Activated T-helper 17 cell treated with anti-CD3 and anti-CD28 coated beads, Interleukin-2, amount 50 U/mL, for 72 hours (primary cell): ENCODE measurements at regions not wholly inside any gene's neighbourhood (a gene's known extent, or its start where the extent isn't known, plus 50 kb on each side); places are given as distances from the start of the nearest gene placed in this dataset.
"Not testable (repeated sequence)": the region's sequence is repeated elsewhere in the genome, so short reads cannot be mapped to it uniquely, and the experiment has no call there.

Experiments
- ATAC-seq: fragments of 150-1000 bp; cut with Tn5 transposase; replicated peaks from 2 replicates; pipeline ENCODE4 v1.10.0; 2021; ENCODE audit warnings: mild to moderate bottlenecking, moderate library complexity
- H3K27ac Mint-ChIP-seq: one replicate; pipeline ENCODE4 v1.8.0; 2022; ENCODE audit warnings: mixed read lengths
- H3K27me3 Mint-ChIP-seq: one replicate; pipeline ENCODE4 v1.8.0; 2022; ENCODE audit warnings: mixed read lengths
- H3K36me3 Mint-ChIP-seq: one replicate; pipeline ENCODE4 v1.8.0; 2022; ENCODE audit warnings: low read depth, mild to moderate bottlenecking, mixed read lengths
- H3K4me1 Mint-ChIP-seq: one replicate; pipeline ENCODE4 v1.8.0; 2022; ENCODE audit warnings: mixed read lengths
- H3K4me3 Mint-ChIP-seq: one replicate; pipeline ENCODE4 v1.8.0; 2022; ENCODE audit warnings: mild to moderate bottlenecking, mixed read lengths
- H3K9me3 Mint-ChIP-seq: one replicate; pipeline ENCODE4 v1.8.0; 2022; ENCODE audit warnings: mixed read lengths

GRCh38 chr3:168779970-168780645 lies 684.4 kb upstream of the GOLIM4 start:
- not testable (repeated sequence) for ATAC-seq, H3K4me3 Mint-ChIP-seq, H3K27me3 Mint-ChIP-seq, H3K27ac Mint-ChIP-seq, H3K36me3 Mint-ChIP-seq, H3K4me1 Mint-ChIP-seq
- peaks cover 12% of the 10 kb centered on the region for H3K9me3 Mint-ChIP-seq

DNA sequence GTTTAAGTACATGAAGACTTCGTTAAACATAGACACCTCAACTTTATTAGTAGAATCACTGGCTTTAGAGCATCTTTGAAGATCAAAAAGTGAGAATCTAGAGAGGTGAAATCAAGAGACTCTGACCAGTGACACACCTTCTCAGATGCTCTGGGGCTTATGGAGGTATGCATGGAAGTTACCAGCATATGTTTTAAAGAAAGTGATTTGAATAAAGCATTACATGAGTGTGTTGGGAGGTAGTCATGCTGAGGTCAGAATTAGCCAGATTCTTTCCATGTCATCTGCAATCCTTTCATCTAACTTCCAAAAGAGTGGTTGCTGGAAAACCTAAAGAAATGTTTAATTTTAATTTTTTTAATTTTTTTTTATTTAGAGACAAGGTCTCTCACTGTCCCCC lies 658.0 kb upstream of the GOLIM4 start:
- ATAC-seq = no peak
- peaks cover 14% of the 10 kb centered on the region for H3K9me3 Mint-ChIP-seq
- no peak overlapping the region for H3K4me3 Mint-ChIP-seq
- H3K27me3 Mint-ChIP-seq = no peaks in the 10 kb centered on the region
- H3K36me3 Mint-ChIP-seq = no peaks in the 10 kb centered on the region
- H3K27ac Mint-ChIP-seq = no peak overlapping the region
- H3K4me1 Mint-ChIP-seq = no peaks in the 10 kb centered on the region

- Mint-ChIP-seq H3K9me3 (peaks cover 10% of the 10 kb centered on the region), H3K4me1 (no peaks in the 10 kb centered on the region), H3K36me3 (no peaks in the 10 kb centered on the region), H3K27ac (no peak overlapping the region), H3K4me3 (no peak overlapping the region), H3K27me3 (no peaks in the 10 kb centered on the region)
- no peak for ATAC-seq
These were observed 656.6 kb upstream of the GOLIM4 start for GRCh38 chr3:168752339-168752738.

DNA sequence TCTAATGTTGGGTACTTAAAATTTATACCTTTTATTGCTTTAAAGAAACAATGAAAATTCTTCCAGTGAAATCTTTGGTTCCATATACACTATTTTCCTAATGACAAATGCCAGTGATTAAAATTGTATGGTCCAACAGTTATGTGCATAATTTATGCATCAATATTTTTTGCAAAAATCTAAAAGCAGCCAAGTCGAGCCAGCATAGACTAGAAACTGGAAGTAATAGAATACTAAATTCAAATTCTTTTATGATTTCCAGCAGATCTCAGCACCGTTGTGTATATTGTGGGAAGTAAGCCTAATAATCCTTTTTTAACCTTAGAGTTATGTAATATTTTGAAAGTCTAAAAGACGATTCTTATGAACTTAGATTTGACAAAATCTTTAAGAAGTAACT lies 652.0 kb upstream of the GOLIM4 start:
- no peaks in the 10 kb centered on the region for H3K27me3 Mint-ChIP-seq
- no peaks in the 10 kb centered on the region for H3K4me1 Mint-ChIP-seq
- H3K9me3 Mint-ChIP-seq = peaks cover 13% of the 10 kb centered on the region
- no peak for ATAC-seq
- no peak overlapping the region for H3K27ac Mint-ChIP-seq
- H3K4me3 Mint-ChIP-seq = no peak overlapping the region
- H3K36me3 Mint-ChIP-seq = no peaks in the 10 kb centered on the region

- no peaks in the 10 kb centered on the region for H3K4me1 Mint-ChIP-seq
- H3K36me3 Mint-ChIP-seq = no peaks in the 10 kb centered on the region
- H3K27ac Mint-ChIP-seq = no peak overlapping the region
- peaks cover 8% of the 10 kb centered on the region for H3K9me3 Mint-ChIP-seq
- H3K27me3 Mint-ChIP-seq = no peaks in the 10 kb centered on the region
- no peak for ATAC-seq
- no peak overlapping the region for H3K4me3 Mint-ChIP-seq
These were observed 643.0 kb upstream of the GOLIM4 start for GRCh38 chr3:168738527-168739325.

- no peak for ATAC-seq
- no peak overlapping the region for H3K4me3 Mint-ChIP-seq
These were observed 640.5 kb upstream of the GOLIM4 start for GRCh38 chr3:168736202-168736601.

GRCh38 chr3:168730073-168730472 lies 634.3 kb upstream of the GOLIM4 start:
- peaks cover 7% of the 10 kb centered on the region for H3K9me3 Mint-ChIP-seq
- H3K36me3 Mint-ChIP-seq = no peaks in the 10 kb centered on the region
- H3K27ac Mint-ChIP-seq = no peak overlapping the region
- no peak overlapping the region for H3K4me3 Mint-ChIP-seq
- no peak for ATAC-seq
- no peaks in the 10 kb centered on the region for H3K4me1 Mint-ChIP-seq
- no peaks in the 10 kb centered on the region for H3K27me3 Mint-ChIP-seq

More at GRCh38 chr3:168736202-168736601, 640.5 kb upstream of the GOLIM4 start:
- H3K27me3 Mint-ChIP-seq = no peaks in the 10 kb centered on the region
- H3K9me3 Mint-ChIP-seq = peaks cover 7% of the 10 kb centered on the region
- no peaks in the 10 kb centered on the region for H3K4me1 Mint-ChIP-seq
- no peaks in the 10 kb centered on the region for H3K36me3 Mint-ChIP-seq
- H3K27ac Mint-ChIP-seq = no peak overlapping the region

- H3K4me3 Mint-ChIP-seq = no peak overlapping the region
- H3K27ac Mint-ChIP-seq = no peak overlapping the region
- no peaks in the 10 kb centered on the region for H3K4me1 Mint-ChIP-seq
- no peaks in the 10 kb centered on the region for H3K27me3 Mint-ChIP-seq
- no peak for ATAC-seq
- H3K36me3 Mint-ChIP-seq = no peaks in the 10 kb centered on the region
- H3K9me3 Mint-ChIP-seq = peaks cover 9% of the 10 kb centered on the region
These were observed 626.4 kb upstream of the GOLIM4 start for GRCh38 chr3:168722091-168722490.

- H3K4me3 Mint-ChIP-seq = no peak overlapping the region
- peaks cover 3% of the 10 kb centered on the region for H3K9me3 Mint-ChIP-seq
- no peaks in the 10 kb centered on the region for H3K27me3 Mint-ChIP-seq
- no peak for ATAC-seq
- no peaks in the 10 kb centered on the region for H3K4me1 Mint-ChIP-seq
- H3K27ac Mint-ChIP-seq = no peak overlapping the region
- H3K36me3 Mint-ChIP-seq = no peaks in the 10 kb centered on the region
These were observed 619.0 kb upstream of the GOLIM4 start for GRCh38 chr3:168714609-168715240.

DNA sequence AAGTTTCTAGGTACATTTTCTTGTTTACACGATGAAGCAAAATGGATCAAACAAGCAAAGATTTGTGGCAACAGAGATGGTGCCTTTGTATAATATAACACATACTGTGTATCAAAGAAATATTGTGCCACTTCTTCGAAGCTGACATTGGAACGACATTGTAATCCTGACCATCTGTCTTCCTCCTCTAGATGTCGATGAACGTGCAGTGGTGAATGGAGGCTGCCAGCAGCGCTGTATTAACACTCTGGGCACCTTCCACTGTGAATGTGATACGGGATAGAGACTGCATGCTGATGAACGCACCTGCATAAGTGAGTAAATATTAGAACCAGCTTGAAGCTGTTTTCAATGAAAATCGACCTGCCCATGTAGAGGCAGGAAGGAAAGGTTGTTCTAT lies 613.3 kb upstream of the GOLIM4 start:
- Mint-ChIP-seq H3K27me3 (no peaks in the 10 kb centered on the region), H3K4me3 (no peak overlapping the region), H3K36me3 (no peaks in the 10 kb centered on the region), H3K4me1 (no peaks in the 10 kb centered on the region), H3K27ac (no peak overlapping the region), H3K9me3 (peaks cover 3% of the 10 kb centered on the region)
- no peak for ATAC-seq

- peaks cover 3% of the 10 kb centered on the region for H3K9me3 Mint-ChIP-seq
- H3K4me1 Mint-ChIP-seq = no peaks in the 10 kb centered on the region
- H3K27me3 Mint-ChIP-seq = no peaks in the 10 kb centered on the region
- ATAC-seq = no peak
- no peak overlapping the region for H3K4me3 Mint-ChIP-seq
- no peaks in the 10 kb centered on the region for H3K36me3 Mint-ChIP-seq
- H3K27ac Mint-ChIP-seq = no peak overlapping the region
These were observed 612.2 kb upstream of the GOLIM4 start for GRCh38 chr3:168707900-168708299.

DNA sequence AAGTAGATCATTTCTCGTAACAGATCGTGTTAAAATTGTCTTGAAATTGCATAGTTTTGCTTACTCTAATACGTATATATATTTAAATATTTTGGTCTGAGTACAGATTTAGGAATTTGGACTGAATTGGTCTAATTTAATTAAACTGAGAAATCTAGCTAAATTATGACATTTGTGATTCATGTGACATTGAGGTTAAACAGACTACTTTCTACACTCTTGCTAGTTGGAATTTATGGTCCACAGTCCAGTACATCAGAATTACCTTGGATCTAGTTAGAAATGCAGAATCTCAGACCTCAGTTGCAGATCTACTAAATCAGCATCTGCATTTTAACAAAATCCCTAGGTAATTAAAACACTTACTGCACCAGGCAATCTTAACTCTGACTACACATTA lies 609.7 kb upstream of the GOLIM4 start:
- Mint-ChIP-seq H3K27ac (no peak overlapping the region), H3K27me3 (no peaks in the 10 kb centered on the region), H3K4me3 (no peak overlapping the region), H3K4me1 (no peaks in the 10 kb centered on the region), H3K36me3 (no peaks in the 10 kb centered on the region), H3K9me3 (peaks cover 4% of the 10 kb centered on the region)
- ATAC-seq = no peak

DNA sequence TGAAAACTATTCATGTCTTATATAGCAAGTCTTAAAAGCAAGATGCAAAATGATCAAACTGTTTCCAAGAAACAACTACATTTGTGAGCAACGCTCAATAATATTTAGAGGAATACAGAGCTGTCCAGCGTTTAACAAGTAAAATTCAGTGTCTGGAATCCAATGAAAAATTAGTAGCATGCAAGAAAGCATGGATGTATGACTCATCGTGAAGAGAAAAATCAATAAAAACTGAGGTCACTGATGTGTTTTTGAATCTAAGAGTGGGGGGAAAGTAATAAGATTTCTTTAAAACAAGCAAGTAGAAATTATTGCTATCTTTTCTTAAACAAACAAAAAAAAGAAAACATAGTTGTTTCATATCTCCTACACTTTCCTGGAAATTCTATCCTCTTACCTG lies 600.3 kb upstream of the GOLIM4 start:
- no peaks in the 10 kb centered on the region for H3K36me3 Mint-ChIP-seq
- no peaks in the 10 kb centered on the region for H3K27me3 Mint-ChIP-seq
- peaks cover 4% of the 10 kb centered on the region for H3K9me3 Mint-ChIP-seq
- no peak overlapping the region for H3K27ac Mint-ChIP-seq
- H3K4me1 Mint-ChIP-seq = no peaks in the 10 kb centered on the region
- no peak overlapping the region for H3K4me3 Mint-ChIP-seq
- no peak for ATAC-seq

GRCh38 chr3:168693870-168694269 lies 598.1 kb upstream of the GOLIM4 start:
- Mint-ChIP-seq H3K9me3 (peaks cover 4% of the 10 kb centered on the region), H3K4me3 (no peak overlapping the region), H3K27me3 (no peaks in the 10 kb centered on the region), H3K36me3 (no peaks in the 10 kb centered on the region), H3K27ac (no peak overlapping the region), H3K4me1 (no peaks in the 10 kb centered on the region)
- ATAC-seq = no peak

DNA sequence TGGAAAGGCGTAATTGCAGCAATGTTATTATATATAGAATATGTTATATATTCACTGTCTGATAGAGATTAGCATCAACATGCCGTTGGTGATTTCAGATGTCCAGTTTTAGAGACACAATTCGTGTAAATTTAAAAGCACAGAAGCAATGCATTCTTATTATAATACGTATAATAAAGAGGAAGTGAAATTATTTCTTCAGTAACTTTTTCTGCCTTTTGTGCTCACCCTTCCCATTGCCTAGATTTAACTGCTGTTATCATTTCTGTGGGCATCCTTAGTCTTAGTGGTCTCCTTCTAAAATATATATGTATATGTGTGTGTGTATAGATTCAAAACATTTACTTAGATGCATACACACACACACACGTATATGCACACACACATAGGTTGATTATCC lies 592.5 kb upstream of the GOLIM4 start:
- Mint-ChIP-seq H3K9me3 (no peaks in the 10 kb centered on the region), H3K27me3 (no peaks in the 10 kb centered on the region)

More for the DNA sequence above, 592.5 kb upstream of the GOLIM4 start:
- no peaks in the 10 kb centered on the region for H3K4me1 Mint-ChIP-seq
- H3K36me3 Mint-ChIP-seq = no peaks in the 10 kb centered on the region
- ATAC-seq = no peak
- no peak overlapping the region for H3K4me3 Mint-ChIP-seq
- H3K27ac Mint-ChIP-seq = no peak overlapping the region
